ENCODE measurements at regions not wholly inside any gene's neighbourhood (a gene's known extent, or its start where the extent isn't known, plus 50 kb on each side); places are given as distances from the start of the nearest gene placed in this dataset.

DNA sequence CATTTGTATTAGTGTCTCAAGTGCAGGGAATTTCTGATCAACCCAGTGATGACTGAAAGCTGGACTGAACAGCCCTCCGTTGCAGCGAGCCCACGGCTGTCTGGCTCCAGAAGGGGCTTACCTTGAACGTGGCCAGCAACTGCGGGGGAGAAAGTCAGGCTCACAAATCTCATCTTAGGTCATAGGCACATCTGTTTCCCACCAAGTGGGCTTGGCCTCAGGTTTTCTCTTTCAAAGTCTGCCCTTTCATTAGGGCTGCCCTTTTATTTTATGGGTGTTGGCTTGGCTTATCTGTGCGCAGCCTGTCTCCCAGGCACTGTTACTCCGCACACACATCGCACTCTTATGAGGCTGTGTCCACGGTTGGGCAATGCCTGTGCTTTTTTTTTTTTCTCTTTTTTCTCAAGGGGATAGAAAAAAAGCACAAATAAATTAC, 178.0 kb downstream of the JCAD start:
- TF ChIP-seq EZH2 (IDR thresholded peaks at IDR 0.05) (no peak), POLR2AphosphoS5 (IDR thresholded peaks at IDR 0.05; ENCODE audit: borderline replicate concordance, low read depth, low read length) (no peak), FOXP2 (optimal IDR thresholded peaks at IDR 0.05; ENCODE audit: control extremely low read depth, extremely low read length, insufficient read depth) (no peak)

All from SK-N-MC (cell line).